ENCODE measurements at regions not wholly inside any gene's neighbourhood (a gene's known extent, or its start where the extent isn't known, plus 50 kb on each side); places are given as distances from the start of the nearest gene placed in this dataset.
"Not testable (repeated sequence)": the region's sequence is repeated elsewhere in the genome, so short reads cannot be mapped to it uniquely, and the experiment has no call there.

DNA sequence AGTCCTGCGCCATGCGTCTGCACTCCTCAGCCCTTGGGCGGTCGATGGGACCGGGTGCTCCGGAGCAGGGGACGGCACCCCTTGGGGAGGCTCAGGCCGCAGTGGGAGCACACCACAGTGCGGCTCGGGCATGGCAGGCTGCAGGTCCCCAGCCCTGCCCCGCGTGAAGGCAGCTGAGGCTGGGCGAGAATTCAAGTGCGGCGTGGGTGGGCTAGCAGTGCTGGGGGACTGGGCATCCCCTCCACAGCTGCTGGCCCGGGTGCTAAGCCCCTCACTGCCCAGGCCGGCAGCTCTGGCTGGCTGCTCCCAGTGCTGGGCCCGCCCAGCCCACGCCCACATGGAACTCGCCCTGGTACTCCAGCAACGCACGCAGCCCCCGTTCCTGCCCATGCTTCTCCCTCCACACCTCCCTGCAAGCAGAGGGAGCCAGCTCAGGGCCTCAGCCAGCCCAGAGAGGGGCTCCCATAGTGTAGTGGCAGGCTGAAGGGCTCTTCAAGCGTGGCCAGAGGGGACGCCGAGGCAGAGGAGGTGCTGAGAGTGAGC, 198.3 kb upstream of the CNTNAP5 start:
- no peak for DNase-seq

DNA sequence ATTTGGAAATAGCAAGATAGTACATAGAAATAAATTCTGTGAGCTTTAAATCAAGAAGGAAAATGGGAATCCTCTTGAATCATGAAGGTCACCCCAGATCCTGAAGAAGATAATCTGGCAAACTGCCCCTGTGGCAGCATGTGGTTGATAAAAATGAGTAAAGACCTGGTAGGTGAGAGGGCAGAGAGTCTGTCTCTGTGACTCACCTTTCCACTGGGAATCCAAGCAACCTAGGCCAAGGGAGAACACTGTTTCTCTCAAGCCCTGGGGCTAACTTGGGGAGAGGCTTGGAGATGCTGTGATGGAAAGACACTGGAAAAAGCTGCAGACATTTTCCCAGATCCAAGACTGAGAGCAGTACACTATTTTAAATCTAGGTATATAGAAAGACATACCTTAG, 185.8 kb upstream of the CNTNAP5 start:
- DNase-seq = no peak

DNA sequence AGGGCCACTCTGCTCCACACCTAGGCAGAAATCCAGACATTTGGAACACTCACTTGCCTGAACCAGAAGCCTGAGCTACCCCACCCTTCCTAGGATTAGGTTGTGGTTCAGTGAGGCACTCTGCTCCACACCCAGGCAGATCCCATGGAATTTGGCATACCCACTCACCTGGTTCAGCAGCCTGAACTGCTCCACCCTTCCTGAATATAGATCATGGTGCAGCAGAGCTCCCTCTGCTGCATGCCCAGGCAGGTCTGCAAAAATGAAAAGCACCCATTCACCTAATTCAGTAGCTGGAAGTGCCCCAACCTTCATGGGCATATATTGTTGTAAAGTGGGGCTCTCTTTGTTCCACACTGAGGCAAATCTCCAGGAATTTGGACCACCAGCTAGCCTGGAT, 185.1 kb upstream of the CNTNAP5 start:
- DNase-seq = no peak

DNA sequence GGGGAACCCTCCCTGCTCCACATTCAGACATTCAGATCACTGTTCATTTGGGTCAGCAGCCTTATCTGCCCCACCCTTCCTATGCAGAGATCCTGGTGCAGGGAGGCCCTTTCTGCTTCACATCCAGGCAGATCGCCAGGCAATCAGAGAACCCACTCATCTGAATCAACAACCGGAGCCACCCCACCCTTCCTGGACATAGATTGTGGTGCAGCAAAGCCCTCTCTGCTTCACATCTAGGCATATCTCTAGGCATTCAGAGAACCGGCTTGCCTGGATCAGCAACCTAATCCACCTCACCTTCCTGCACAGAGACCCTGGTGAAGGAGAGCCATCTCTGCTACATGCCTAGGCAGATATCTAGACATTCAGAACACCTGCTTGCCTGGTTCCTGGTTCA, 184.5 kb upstream of the CNTNAP5 start:
- DNase-seq = no peak

DNA sequence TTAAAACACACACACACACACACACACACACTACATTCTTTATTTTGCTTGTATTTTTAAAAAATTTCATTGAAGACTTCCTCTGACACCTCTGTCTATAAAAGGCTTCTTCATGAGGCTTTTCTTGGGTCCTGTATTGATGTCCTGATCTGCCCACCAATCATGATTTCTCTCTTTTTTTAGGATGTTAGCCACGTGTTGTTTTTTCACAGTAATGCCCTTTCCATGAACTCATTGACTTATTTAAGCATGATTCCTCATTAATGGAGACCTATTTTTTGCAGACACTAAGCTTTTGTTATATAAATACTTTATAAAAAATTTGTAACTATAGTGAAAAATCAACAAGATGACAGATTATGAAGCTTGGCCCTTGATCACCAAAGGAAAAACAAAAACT, 173.8 kb upstream of the CNTNAP5 start:
- no peak for DNase-seq

DNA sequence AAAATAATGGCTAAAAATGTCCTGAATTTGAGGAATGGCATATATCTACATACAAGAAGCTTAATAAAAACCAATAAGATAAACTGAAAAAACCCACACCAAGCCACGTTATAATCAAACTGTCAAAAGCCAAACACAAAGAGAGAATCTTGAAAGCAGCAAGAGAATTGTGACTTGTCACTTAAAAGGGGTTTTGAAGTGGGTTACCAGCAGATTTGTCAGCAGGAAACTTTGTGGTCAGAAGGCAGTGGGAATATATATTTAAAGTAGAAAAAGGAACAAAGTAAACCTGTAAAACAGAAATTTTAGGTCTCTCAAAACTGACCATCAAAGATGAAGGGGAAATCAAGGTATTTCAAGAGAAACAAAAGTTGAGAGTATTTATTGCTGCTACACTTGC, 171.9 kb upstream of the CNTNAP5 start:
- no peak for DNase-seq

DNA sequence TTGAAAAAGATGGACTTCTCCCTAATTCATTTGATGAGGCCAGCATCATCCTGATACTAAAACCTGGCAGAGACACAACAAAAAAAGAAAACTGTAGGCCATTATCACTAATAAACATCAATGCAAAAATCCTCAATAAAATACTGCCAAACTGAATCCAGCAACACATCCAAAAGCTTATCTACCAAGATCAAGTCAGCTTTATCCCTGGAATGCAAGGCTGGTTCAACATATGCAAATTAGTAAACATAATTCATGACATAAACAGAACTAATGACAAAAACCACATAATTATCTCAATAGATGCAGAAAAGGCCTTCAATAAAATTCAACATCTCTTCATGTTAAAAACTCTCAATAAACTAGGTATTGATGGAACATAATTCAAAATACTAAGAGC, 166.1 kb upstream of the CNTNAP5 start:
- DNase-seq = not testable (repeated sequence)

DNA sequence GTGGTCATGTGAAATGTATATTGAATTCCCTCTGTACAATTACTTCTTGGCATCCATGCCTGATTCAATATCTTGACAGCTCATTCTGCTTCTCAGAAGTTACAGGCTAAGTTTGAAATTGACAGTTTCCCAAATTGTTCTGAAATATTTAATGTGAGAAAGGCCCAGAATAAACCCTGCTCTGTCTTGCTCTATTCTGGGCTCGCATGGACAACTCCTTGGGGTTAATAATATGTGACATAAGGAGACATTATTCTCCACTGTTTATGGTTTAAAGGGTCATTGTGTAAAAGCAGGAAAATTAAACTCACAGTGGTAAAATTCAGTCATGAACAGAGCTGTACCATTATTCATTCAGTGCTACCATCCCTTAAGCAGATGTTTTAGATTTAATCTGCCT, 160.7 kb upstream of the CNTNAP5 start:
- DNase-seq = no peak

DNA sequence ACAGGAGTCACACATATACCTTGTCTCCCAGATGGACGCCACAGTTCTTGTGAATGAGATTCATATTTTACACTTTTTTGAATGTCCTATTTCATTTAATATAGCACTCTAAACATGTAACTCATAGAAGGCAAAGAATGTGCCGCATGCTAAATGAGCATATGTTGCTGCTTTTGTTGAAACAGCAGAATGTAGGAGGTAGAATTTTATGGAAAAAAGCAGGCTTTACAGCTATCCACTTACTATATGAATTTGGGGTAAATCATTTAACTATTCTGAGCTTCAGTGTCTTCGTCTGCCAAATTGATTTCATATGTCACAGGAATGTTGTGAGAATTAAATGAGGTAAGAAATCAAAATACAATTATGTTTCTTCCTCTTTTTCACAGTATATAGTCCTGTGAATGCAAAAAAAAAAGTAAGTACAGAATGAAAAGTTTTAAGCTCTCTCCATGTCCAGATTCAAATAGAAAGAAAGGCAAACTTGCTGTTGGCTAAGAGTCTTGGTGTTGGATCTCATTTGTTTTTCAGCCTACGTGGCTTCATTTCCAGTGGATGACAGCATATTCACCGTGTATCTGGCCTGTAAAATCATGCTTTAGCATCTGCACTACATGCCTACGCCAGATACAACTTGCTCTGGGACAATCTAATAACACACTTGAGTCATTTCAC, 154.7 kb upstream of the CNTNAP5 start:
- no peak for DNase-seq

DNA sequence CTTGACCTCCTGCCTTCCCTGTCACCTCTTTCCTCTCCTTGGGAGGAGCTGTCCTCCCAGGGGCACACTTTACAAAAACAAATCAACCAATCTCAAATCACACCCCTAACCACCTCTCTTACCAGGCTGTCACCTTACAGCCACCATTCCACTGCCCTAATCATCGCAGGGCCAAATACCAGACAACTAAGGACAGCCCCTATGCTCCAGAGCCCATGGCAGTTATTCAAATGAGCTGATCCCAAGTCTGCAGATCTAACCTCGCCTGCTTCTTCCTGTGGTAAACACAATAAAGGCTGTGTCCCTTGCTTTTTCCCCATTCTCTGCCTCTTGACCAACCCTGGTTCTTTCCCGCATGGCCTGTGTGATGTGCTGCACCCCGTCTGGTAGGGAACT, 154.2 kb upstream of the CNTNAP5 start:
- no peak for DNase-seq

DNA sequence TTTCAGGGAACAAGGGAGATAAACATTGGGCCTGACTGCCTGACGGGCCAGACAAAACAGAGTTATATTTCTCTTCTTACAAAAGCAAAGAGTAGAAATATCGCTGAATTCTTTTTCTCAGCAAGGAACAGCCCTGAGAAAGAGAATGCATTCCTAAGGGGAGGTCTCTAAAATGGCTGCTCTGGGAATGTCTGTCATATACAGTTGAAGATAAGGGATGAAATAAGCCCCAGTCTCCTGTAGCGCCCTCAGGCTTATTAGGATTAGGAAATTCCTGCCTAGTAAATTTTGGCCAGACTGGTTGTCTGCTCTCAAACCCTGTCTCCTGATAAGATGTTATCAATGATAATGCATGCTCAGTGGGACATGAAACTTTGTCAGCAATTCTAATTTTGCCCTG, 134.9 kb upstream of the CNTNAP5 start:
- no peak for DNase-seq

DNA sequence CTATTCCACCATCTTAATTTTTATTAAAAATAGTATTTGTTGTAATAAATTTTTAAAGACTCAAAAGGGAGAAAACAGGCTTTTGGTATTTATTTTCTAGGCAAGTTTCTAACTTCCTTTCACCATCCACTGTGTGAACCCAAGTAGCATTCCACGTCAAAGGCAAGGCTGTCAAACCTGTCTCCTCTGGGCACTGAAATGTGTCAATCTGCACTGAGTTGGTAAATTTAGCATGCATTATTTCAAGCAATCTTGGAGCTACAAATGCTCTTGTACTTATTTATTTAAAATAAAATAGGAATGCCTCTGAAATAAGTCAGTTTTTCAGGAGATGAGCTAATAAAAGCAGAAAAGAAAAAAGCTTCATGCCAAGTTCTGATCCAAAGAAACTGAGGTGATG, 130.9 kb upstream of the CNTNAP5 start:
- DNase-seq = no peak

DNA sequence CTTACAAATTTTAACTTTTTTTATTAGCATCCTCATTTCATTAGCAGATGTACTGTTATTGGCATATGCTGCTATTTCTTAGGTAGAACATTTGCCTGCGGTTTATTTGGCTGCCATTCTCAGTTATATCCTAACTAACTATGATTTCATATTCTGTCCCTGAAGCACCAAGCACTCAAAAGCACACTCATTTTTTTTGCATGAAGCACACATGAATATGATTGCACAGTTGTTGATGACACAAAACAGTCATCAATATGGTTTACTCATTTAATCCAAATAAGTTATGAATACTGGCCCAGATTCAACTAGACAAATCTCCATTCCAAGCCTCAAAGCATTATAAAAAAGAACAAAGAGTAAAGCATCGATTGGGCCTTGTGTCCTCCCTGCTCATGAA, 129.4 kb upstream of the CNTNAP5 start:
- DNase-seq = no peak

DNA sequence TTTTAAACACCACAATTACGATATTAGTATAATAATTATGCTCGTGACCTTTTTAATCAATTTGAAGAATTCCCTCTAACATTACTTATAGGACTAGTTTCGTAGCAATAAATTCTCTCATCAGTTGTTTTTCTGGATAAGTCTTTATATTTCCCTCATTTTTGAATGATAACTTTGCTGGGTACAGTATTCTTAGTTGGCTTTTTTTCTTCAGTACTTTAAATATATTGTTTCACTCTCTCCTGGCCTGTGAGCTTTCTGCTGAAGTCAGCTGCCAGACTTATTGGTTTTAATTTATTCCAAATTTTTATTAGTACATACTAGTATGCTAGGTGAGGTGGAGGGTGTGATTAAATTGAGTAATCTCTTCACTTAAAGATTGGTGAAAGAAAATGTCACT, 123.8 kb upstream of the CNTNAP5 start:
- no peak for DNase-seq

DNA sequence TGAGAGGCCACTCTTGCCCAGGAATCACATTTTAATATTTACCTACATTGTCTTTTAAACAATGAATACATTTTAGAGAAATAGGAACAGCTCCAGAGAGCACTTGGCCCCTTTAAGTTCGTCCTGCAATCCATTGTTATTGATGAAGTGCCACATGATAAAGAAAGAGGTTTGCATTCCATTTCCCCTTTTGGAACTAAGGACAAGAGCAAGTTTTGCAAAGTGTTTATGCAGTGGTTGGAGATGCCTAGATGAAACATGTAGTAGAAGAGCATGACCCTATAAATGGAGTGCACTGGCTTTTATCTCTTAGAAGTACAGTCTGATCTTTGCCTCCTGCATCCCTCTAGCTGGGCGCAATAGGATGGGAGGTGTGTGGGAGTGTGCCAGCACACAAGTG, 118.7 kb upstream of the CNTNAP5 start:
- DNase-seq = no peak

DNA sequence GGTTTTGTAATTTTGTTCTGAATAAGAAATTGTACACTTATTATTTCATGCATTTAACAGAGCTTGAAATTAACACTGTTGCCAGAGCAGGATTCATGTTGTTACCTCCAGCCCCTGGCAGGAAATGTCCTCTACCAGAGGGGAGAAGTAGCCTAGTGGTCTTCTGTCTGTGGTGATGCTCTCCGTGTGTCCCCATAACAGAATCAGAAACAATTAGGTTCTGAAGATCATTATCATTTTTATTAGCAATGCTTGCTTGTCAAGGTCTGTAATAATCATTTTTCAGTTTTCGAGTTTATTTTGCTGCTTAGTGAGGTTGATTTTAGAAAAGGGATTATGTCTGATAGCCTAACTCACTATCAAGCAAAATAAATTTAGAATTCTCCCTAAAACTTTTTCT, 116.6 kb upstream of the CNTNAP5 start:
- DNase-seq = no peak

DNA sequence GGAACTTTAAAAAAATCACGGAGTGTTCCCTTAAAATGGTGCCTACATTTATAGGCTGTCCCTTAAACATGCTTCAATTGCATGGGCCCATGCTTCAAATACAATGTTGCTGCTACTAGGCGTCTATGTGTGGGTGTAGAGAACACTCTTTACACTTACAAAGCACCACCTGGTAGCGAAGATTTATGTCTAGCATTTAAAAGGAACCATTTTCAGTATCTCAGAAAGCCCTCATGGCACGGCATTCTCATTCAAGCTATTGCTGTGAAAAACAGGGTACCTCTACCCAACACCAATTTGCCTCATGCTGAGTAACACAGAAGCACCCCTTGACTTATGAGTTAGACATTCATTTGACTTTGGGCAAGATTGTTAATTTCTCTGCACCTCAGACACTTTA, 112.9 kb upstream of the CNTNAP5 start:
- no peak for DNase-seq

DNA sequence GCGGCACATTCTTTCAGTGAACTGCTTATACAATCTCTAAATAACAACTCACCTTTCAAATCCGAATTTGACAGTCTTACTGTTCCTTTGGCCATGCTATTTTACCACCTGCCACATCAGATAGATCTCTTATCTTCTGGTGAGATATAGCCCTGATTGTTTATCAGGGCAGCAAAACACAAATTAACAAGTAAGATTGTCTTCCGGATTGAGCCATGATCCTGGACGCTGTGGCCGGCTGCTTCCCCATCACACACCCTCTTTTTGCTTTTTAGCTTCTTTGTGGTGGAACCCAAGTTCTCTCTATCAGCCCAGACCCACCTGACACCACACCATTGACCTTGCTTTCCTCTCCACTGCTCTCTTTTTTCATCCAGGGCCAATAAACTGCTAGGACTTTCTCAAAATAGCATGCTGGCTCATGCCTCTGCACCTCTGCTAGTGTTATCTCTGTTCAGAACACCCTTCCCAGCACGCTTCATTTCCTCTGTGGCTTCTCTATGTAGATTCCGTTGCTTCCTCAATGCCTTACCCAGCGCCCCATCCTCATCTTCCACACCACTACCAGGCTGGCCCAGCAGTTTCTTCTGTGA, 111.8 kb upstream of the CNTNAP5 start:
- DNase-seq = no peak

DNA sequence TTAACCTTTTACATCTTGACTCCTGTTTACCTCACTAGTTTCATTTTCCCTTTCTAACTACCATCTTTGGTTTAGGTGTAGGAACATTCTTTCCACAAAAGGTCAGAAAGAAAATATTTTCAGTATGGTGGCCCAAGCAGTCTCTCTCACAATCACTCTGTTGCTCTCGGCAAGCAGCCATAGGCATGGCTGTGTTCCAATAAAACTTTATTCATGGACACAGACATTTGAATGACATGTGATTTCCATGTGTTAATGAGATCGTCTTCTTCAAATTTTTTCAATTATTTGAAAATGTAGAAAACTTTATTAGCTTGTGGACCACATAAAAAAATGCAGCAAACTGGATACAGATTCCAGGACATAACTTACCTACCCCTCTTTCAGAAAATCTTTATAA, 109.7 kb upstream of the CNTNAP5 start:
- DNase-seq = no peak

DNA sequence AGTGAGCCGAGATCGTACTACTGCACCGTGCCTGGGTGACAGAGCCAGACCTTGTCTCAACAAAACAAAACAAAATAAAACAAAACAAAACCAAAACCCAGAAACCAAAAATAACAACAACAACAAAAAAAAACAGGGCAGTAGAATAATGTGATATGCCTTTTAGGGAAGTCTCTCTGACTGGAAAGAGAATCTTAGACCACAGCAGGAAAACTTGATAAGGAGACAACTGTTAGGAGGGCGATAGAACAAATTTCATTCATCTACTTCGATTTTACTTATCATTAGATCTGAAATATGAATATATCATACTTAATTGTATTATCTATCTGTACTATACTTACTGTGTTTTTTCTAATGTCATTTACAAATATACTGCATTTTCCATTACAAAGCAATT, 109.0 kb upstream of the CNTNAP5 start:
- no peak for DNase-seq

DNA sequence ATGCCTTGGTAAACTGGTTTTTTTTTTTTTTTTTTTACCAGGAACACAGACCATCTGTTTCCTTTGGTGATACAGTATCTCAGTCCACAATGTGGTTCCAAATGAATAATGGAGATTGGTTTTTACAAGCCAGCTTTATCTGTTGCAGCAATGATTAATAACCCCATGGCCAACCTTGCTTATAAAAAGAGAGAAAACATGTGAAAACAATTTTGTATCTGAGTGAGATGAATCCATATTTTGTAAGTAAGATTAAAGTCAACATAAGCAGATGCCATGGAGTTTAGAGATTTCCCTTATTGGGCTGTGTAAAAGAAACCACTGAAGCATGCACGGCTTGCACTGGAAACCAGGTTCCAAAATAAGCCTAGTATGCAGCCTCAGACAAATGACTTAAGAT, 108.6 kb upstream of the CNTNAP5 start:
- no peak for DNase-seq

DNA sequence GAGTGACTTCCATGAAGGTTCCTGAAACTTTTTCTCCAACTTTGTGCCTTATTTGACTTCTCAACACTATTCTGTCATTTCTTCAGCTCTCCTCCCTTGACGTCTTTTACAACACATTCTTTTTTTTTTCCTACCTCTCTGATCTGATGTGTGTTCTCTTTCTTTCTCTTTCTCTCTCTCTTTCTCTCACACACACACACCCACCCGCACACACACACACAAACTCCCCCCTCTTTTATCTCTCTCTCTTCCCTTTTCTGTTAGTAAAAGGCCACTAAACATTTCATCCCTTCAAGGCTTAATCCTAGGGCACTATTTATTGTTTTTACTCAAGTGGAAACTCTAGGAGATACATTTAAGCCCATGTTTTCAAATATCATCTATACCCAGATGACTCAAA, 107.8 kb upstream of the CNTNAP5 start:
- DNase-seq = no peak

DNA sequence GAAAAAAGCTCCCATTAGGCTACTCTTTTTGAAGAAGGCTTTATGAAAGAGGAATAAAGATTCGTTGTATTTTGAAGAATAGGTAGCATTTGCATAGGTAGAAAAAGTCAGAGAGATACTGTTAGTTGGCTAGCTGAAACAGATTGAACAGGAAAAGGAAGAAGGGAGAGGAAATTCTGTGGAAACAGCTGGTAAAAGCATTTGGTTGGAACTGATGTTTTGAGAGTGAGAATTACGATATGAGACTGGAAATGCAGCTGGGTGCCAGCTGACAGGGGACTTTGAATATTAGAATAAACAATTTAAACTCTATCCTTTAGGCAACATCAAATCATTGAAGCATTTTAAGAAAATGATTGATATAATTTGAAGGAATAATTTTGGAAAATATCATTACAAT, 96.7 kb upstream of the CNTNAP5 start:
- no peak for DNase-seq

DNA sequence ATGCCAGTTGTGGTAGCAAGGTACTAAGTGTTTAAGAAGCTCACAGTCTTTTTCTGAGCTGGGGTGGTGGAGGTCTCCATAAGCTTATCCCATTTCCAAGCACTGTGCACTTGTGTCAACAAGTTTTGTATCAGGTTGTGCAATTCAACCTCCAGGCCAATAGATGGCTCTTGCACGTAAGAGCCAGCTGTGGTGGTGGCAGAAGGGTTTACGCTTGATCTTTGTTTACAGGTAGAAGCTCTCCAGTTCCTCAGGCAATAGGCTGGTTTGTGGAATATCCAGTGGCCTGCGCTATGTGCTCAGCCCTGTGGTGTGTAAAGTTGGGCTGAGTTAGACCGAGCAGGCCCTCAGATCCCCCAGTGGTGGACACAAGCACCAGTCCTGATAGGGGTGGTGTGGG, 89.7 kb upstream of the CNTNAP5 start:
- no peak for DNase-seq

DNA sequence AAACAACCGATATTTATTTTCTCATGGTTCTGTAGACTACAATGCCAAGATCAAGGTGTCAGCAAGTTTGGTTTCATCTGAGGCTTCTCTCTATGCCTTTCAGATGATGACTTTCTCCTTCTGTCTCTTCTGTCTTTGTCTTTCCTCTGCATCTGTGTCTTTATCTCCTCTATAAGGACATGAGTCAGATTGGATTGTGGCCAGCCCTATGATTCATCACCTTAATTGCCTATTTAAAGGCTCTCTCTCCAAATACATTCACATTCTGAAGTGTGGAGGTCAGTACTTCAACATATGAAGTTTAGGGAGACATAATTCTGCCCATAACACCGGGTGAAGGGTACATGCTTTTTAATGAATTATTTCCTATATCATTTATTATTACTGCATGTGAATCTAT, 71.2 kb upstream of the CNTNAP5 start:
- DNase-seq = no peak
